ENCODE measurements at regions not wholly inside any gene's neighbourhood (a gene's known extent, or its start where the extent isn't known, plus 50 kb on each side); places are given as distances from the start of the nearest gene placed in this dataset.

DNA sequence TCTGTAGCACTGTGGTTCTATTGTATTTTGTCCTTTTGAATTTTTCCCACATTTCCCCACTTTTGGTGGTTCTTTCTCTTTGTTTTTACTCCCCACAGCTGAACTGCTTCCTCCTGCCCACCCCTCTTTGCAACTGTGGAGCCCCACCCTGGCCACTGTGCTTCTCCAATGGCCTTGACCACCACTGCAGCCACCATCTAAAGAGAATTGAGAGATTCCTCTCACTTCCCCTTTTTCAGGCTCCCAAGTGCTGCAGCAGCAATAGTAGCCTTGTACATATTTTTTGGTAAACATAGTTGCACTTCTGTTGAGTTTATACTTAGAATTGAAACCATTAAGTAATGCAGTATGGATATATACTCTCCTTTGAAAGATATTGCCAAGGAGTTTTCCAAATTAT, 51.3 kb upstream of the FRMPD3 start (continued):
- no peak for TF ChIP-seq EGR1 (IDR thresholded peaks at IDR 0.05; ENCODE audit: borderline replicate concordance, low read depth, low read length)
- TF ChIP-seq CEBPB (IDR thresholded peaks at IDR 0.05; ENCODE audit: low read depth, low read length) = no peak
- TF ChIP-seq HDAC2 (IDR thresholded peaks at IDR 0.05; ENCODE audit: borderline replicate concordance in 1 of 2, low read depth in 2 of 2, low read length in 2 of 2) = no peak
- no peak for TF ChIP-seq RNF2 (IDR thresholded peaks at IDR 0.05; ENCODE audit: borderline replicate concordance, low read depth, low read length, missing control alignments, poor library complexity, severe bottlenecking)
- no peak for TF ChIP-seq CBX5 (IDR thresholded peaks at IDR 0.05; ENCODE audit: low read depth, low read length)
- no peak for TF ChIP-seq KDM5A (IDR thresholded peaks at IDR 0.05; ENCODE audit: low read length)

Data from H1 (cell line).